Ovary (tissue), 1 donor: ENCODE measurements at regions not wholly inside any gene's neighbourhood (a gene's known extent, or its start where the extent isn't known, plus 50 kb on each side); places are given as distances from the start of the nearest gene placed in this dataset.

ENCODE experiments used
- EP300 ChIP-seq: sonication (generic); formaldehyde crosslinking; IDR thresholded peaks from one replicate; pipeline ENCODE4 v1.6.1; 2017; ENCODE audit warnings: antibody characterized with exemption
- POLR2A ChIP-seq: fragments of 450-650 bp; IDR thresholded peaks from one replicate; pipeline ENCODE4 v1.6.1; 2017; ENCODE audit warnings: antibody characterized with exemption, mild to moderate bottlenecking, moderate library complexity

DNA sequence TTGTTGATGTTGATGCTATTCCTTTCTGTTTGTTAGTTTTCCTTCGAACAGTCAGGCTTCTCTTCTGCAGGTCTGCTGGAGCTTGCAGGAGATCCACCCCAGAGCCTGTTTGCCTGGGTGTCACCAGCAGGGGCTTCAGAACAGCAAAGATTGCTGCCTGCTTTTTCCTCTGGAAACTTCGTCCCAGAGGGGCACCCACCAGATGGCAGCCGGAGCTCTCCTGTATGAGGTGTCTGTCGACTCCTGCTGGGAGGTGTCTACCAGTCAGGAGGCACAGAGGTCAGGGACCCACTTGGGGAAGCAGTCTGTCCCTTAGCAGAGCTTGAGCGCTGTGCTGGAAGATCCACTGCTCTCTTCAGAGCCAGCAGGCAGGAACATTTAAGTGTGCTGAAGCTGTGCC is 303.2 kb downstream of the ZIC1 start:
- TF ChIP-seq EP300 = no peak
- TF ChIP-seq POLR2A = no peak
